HS-27A (cell line): ENCODE measurements at regions not wholly inside any gene's neighbourhood (a gene's known extent, or its start where the extent isn't known, plus 50 kb on each side); places are given as distances from the start of the nearest gene placed in this dataset.

Experiments used
- DNase-seq: peaks from one replicate; pipeline ENCODE4 v3.0.0-alpha.2; 2012; ENCODE audit warnings: low read depth, missing footprints

GRCh38 chr13:59545007-59545406, 618.7 kb downstream of the DIAPH3 start:
- DNase-seq, result no peak

GRCh38 chr13:59546178-59546577, 617.5 kb downstream of the DIAPH3 start:
- DNase-seq, result no peak

GRCh38 chr13:59547950-59548349, 615.8 kb downstream of the DIAPH3 start:
- DNase-seq, result no peak

GRCh38 chr13:59562924-59563323, 600.8 kb downstream of the DIAPH3 start:
- DNase-seq, result no peak

GRCh38 chr13:59566561-59566960, 597.2 kb downstream of the DIAPH3 start:
- DNase-seq, result no peak

GRCh38 chr13:59568306-59568705, 595.4 kb downstream of the DIAPH3 start:
- DNase-seq, result no peak

- no peak for DNase-seq
These were observed 593.5 kb downstream of the DIAPH3 start for GRCh38 chr13:59570204-59570603.

- DNase-seq, result no peak
These were observed 579.6 kb downstream of the DIAPH3 start for GRCh38 chr13:59584101-59584500.

GRCh38 chr13:59584761-59585670, 578.7 kb downstream of the DIAPH3 start:
- DNase-seq, result no peak

- no peak for DNase-seq
These were observed 576.7 kb downstream of the DIAPH3 start for GRCh38 chr13:59587030-59587429.

- no peak for DNase-seq
These were observed 575.6 kb downstream of the DIAPH3 start for GRCh38 chr13:59587971-59588716.

GRCh38 chr13:59588717-59589067, 575.0 kb downstream of the DIAPH3 start:
- DNase-seq, result no peak

GRCh38 chr13:59601993-59602392, 561.7 kb downstream of the DIAPH3 start:
- no peak for DNase-seq

- DNase-seq, result no peak
These were observed 560.1 kb downstream of the DIAPH3 start for GRCh38 chr13:59603646-59604045.

- no peak for DNase-seq
These were observed 556.6 kb downstream of the DIAPH3 start for GRCh38 chr13:59607172-59607571.

- no peak for DNase-seq
These were observed 555.9 kb downstream of the DIAPH3 start for GRCh38 chr13:59607780-59608233.

GRCh38 chr13:59609421-59609820, 554.3 kb downstream of the DIAPH3 start:
- DNase-seq, result no peak
